OCI-LY1 (cell line): ENCODE measurements at regions not wholly inside any gene's neighbourhood (a gene's known extent, or its start where the extent isn't known, plus 50 kb on each side); places are given as distances from the start of the nearest gene placed in this dataset.

Source experiments
- H2AFZ ChIP-seq: fragments of 200-600 bp; sonication (generic), shearing (Covaris generic); 2 replicates; pipeline ENCODE4 v1.6.0; 2014; ENCODE audit warnings: antibody characterized with exemption, mild to moderate bottlenecking, low read length
- H3F3A ChIP-seq: fragments of 200-600 bp; sonication (generic), shearing (Covaris generic); 2 replicates; pipeline ENCODE4 v1.6.0; 2014; ENCODE audit warnings: mild to moderate bottlenecking, antibody characterized with exemption, low read length, moderate library complexity; ENCODE audit not compliant: insufficient read depth
- H3K27ac ChIP-seq: fragments of 200-600 bp; sonication (generic); 2 replicates; pipeline ENCODE4 v1.5.1; 2014; ENCODE audit warnings: low read length, mixed run types, mild to moderate bottlenecking, low read depth; ENCODE audit not compliant: poor library complexity, severe bottlenecking
- H3K27me3 ChIP-seq: fragments of 200-600 bp; sonication (generic); 2 replicates; pipeline ENCODE4 v1.6.0; 2014; ENCODE audit warnings: antibody characterized with exemption, mild to moderate bottlenecking, low read length, moderate library complexity; ENCODE audit not compliant: insufficient read depth
- H3K36me3 ChIP-seq: fragments of 200-600 bp; sonication (generic); 2 replicates; pipeline ENCODE4 v1.6.1; 2014; ENCODE audit warnings: mild to moderate bottlenecking, antibody characterized with exemption, low read length, moderate library complexity, mixed read lengths; ENCODE audit not compliant: insufficient read depth
- H3K4me1 ChIP-seq: fragments of 200-600 bp; sonication (generic); 2 replicates; pipeline ENCODE4 v1.5.1; 2014; ENCODE audit warnings: mild to moderate bottlenecking, low read length, moderate library complexity; ENCODE audit not compliant: insufficient read depth, severe bottlenecking
- H3K4me2 ChIP-seq: fragments of 200-600 bp; sonication (generic), shearing (Covaris generic); 2 replicates; pipeline ENCODE4 v1.6.1; 2014; ENCODE audit warnings: low read length
- H3K4me3 ChIP-seq: fragments of 200-600 bp; sonication (generic); 2 replicates; pipeline ENCODE4 v1.5.1; 2014; ENCODE audit warnings: low read length, low read depth, mild to moderate bottlenecking, mixed read lengths; ENCODE audit not compliant: poor library complexity, severe bottlenecking
- H3K79me2 ChIP-seq: fragments of 200-600 bp; shearing (Covaris generic); 2 replicates; pipeline ENCODE4 v1.6.1; 2016; ENCODE audit warnings: mixed run types, low read length, mixed read lengths; ENCODE audit not compliant: insufficient read depth
- H3K9ac ChIP-seq: fragments of 200-600 bp; sonication (generic), shearing (Covaris generic); 2 replicates; pipeline ENCODE4 v1.6.1; 2014; ENCODE audit warnings: mild to moderate bottlenecking, low read length, mixed read lengths
- H3K9me2 ChIP-seq: fragments of 200-600 bp; sonication (generic), shearing (Covaris generic); 2 replicates; pipeline ENCODE4 v1.6.1; 2014; ENCODE audit warnings: low read depth, mild to moderate bottlenecking, low read length, mixed read lengths
- H3K9me3 ChIP-seq: fragments of 200-600 bp; shearing (Covaris generic); 2 replicates; pipeline ENCODE4 v1.6.1; 2014; ENCODE audit warnings: low read length, mixed read lengths
- H4K20me1 ChIP-seq: fragments of 200-600 bp; sonication (generic), shearing (Covaris generic); 2 replicates; pipeline ENCODE4 v1.6.0; 2016; ENCODE audit warnings: mild to moderate bottlenecking, low read length; ENCODE audit not compliant: insufficient read depth
- EZH2 ChIP-seq: fragments of 200-600 bp; sonication (generic), shearing (Covaris generic); IDR thresholded peaks from 2 replicates; pipeline ENCODE4 v1.8.0; 2017; ENCODE audit warnings: borderline replicate concordance, mixed run types, mild to moderate bottlenecking, antibody characterized with exemption, low read length, moderate library complexity, mixed read lengths
- TF ChIP-seq, protein P1 (sequence below): fragments of 200-600 bp; sonication (generic), shearing (Covaris generic); IDR thresholded peaks from 2 replicates; pipeline ENCODE4 v1.5.1; 2017; ENCODE audit warnings: mild to moderate bottlenecking, antibody characterized with exemption, low read length, moderate library complexity, mixed read lengths

DNA sequence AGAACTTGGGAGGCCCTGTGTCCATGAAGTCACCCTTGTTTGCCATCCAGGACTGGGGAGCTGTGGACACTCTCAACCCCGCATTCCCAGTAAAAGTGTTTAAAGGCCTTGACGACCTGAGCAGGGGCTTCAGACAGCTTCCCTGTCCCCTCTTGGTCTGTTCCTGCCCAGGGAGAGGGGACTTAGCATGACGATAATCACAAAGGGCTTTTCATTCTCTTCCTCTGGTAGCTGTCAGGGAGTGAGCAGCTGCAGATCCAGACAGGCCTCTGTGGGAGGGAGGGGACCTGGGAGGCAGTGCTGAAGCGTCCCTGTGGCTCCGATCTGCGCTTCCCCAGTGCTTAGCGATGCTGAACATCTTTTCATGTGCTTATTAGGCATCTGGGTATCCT, 77.8 kb upstream of the HS6ST1 start:
- no peak for TF ChIP-seq EZH2
- TF ChIP-seq, protein P1, sequence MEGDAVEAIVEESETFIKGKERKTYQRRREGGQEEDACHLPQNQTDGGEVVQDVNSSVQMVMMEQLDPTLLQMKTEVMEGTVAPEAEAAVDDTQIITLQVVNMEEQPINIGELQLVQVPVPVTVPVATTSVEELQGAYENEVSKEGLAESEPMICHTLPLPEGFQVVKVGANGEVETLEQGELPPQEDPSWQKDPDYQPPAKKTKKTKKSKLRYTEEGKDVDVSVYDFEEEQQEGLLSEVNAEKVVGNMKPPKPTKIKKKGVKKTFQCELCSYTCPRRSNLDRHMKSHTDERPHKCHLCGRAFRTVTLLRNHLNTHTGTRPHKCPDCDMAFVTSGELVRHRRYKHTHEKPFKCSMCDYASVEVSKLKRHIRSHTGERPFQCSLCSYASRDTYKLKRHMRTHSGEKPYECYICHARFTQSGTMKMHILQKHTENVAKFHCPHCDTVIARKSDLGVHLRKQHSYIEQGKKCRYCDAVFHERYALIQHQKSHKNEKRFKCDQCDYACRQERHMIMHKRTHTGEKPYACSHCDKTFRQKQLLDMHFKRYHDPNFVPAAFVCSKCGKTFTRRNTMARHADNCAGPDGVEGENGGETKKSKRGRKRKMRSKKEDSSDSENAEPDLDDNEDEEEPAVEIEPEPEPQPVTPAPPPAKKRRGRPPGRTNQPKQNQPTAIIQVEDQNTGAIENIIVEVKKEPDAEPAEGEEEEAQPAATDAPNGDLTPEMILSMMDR: no peak
- Histone ChIP-seq H3K4me2 (no peak overlapping the region), H3F3A (no peaks in the 10 kb centered on the region), H4K20me1 (no peaks in the 10 kb centered on the region), H3K4me3 (no peak overlapping the region), H3K27ac (no peak overlapping the region), H3K36me3 (no peaks in the 10 kb centered on the region), H2AFZ (no peak overlapping the region), H3K4me1 (no peaks in the 10 kb centered on the region), H3K9me2 (no peaks in the 10 kb centered on the region), H3K79me2 (no peaks in the 10 kb centered on the region), H3K9ac (no peak overlapping the region), H3K27me3 (no peaks in the 10 kb centered on the region), H3K9me3 (no peaks in the 10 kb centered on the region)

DNA sequence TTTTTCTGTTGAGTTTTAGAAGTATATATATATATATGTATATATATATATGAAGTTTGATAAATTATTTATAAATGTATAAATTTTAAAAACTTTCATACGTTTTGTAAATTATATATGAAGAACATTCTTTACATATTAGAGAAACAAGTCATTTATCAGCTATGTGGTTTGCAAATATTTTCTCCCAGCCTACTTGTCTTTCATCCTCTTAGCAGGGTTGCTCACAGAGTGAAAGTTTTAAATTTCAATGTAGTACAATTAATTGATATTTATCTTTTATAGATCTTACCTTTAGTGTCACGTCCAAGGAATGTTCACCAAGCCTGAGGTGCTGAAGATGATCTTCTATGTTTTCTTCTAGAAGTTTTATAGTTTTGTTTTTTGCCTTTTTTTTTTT, 78.3 kb upstream of the HS6ST1 start:
- no peak for TF ChIP-seq EZH2
- TF ChIP-seq, protein P1: no peak

DNA sequence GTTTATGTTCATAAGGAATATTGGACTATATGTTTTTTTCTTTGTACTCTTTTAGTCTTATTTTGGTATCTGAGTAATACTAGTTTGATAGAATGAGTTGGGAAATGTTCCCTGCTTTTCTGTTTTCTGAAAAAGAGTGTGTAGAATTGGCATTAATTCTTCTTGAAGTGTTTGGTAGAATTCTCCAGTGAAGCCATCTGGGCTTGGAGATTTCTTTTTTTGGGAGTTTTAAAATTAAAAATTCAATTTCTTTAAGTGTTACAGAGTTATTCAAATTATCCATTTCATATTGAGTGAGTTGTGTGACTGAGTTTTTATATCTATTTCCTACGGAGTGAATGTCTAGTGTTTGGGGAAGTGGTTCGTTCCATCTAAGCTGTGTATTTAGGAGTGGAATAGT, 80.6 kb upstream of the HS6ST1 start:
- no peak overlapping the region for H3K27ac ChIP-seq
- H3K4me2 ChIP-seq: no peak overlapping the region
- H3K9ac ChIP-seq: no peak overlapping the region
- TF ChIP-seq EZH2: no peak
- TF ChIP-seq, protein P1: no peak
- no peaks in the 10 kb centered on the region for H3K9me3 ChIP-seq
- H3K36me3 ChIP-seq: no peaks in the 10 kb centered on the region
- no peaks in the 10 kb centered on the region for H3K27me3 ChIP-seq
- no peaks in the 10 kb centered on the region for H3K79me2 ChIP-seq
- no peaks in the 10 kb centered on the region for H3F3A ChIP-seq
- H3K4me1 ChIP-seq: no peaks in the 10 kb centered on the region
- H4K20me1 ChIP-seq: no peaks in the 10 kb centered on the region
- H3K4me3 ChIP-seq: no peak overlapping the region
- no peaks in the 10 kb centered on the region for H3K9me2 ChIP-seq
- no peak overlapping the region for H2AFZ ChIP-seq

More for the DNA sequence above, 78.3 kb upstream of the HS6ST1 start:
- Histone ChIP-seq H3K36me3 (no peaks in the 10 kb centered on the region), H3K4me3 (no peak overlapping the region), H3K9me2 (no peaks in the 10 kb centered on the region), H3K27me3 (no peaks in the 10 kb centered on the region), H2AFZ (no peak overlapping the region), H3K79me2 (no peaks in the 10 kb centered on the region), H3F3A (no peaks in the 10 kb centered on the region), H3K9ac (no peak overlapping the region), H3K27ac (no peak overlapping the region), H3K4me2 (no peak overlapping the region), H3K4me1 (no peaks in the 10 kb centered on the region), H4K20me1 (no peaks in the 10 kb centered on the region), H3K9me3 (no peaks in the 10 kb centered on the region)
